Liver (tissue), 8 donors: ENCODE measurements at regions not wholly inside any gene's neighbourhood (a gene's known extent, or its start where the extent isn't known, plus 50 kb on each side); places are given as distances from the start of the nearest gene placed in this dataset.

Experiments used
- DNase-seq: peaks from one replicate; pipeline ENCODE4 v3.0.0-alpha.2; 2017; ENCODE audit warnings: low spot score
- H3K27ac ChIP-seq, 2 donors: one replicate each; pipeline ENCODE4 v1.7.0; 2013; ENCODE audit warnings: inconsistent platforms in 2 of 2, low read length in 2 of 2, control low read depth in 1 of 2, low read depth in 1 of 2, mild to moderate bottlenecking in 1 of 2
- H3K27me3 ChIP-seq, 4 donors: one replicate each; pipeline versions ENCODE4 v1.6.1 to v1.7.0; 2013; ENCODE audit warnings: low read length in 3 of 4, inconsistent platforms in 1 of 4, mild to moderate bottlenecking in 1 of 4, moderate library complexity in 1 of 4; ENCODE audit not compliant: control insufficient read depth in 4 of 4, insufficient read depth in 4 of 4
- H3K36me3 ChIP-seq, 4 donors: one replicate each; pipeline versions ENCODE4 v1.6.1 to v1.7.0; 2013; ENCODE audit warnings: low read length in 3 of 4, mild to moderate bottlenecking in 3 of 4, low read depth in 1 of 4, moderate library complexity in 1 of 4; ENCODE audit not compliant: control insufficient read depth in 4 of 4, insufficient read depth in 3 of 4
- H3K4me1 ChIP-seq, 4 donors: one replicate each; pipeline versions ENCODE4 v1.6.1 to v1.7.0; 2013; ENCODE audit warnings: low read length in 3 of 4, mild to moderate bottlenecking in 3 of 4, moderate library complexity in 1 of 4; ENCODE audit not compliant: control insufficient read depth in 4 of 4, insufficient read depth in 4 of 4
- H3K4me3 ChIP-seq, 3 donors: one replicate each; pipeline versions ENCODE4 v1.6.1 to v1.7.0; 2013; ENCODE audit warnings: low read length in 3 of 3, control low read depth in 1 of 3, low read depth in 1 of 3, mild to moderate bottlenecking in 1 of 3
- H3K9ac ChIP-seq, 2 donors: one replicate each; pipeline ENCODE4 v1.7.0; 2013; ENCODE audit warnings: low read length in 2 of 2, mild to moderate bottlenecking in 2 of 2, moderate library complexity in 2 of 2, control low read depth in 1 of 2, low read depth in 1 of 2
- H3K9me3 ChIP-seq, 4 donors: one replicate each; pipeline versions ENCODE4 v1.6.1 to v1.7.0; 2013; ENCODE audit warnings: low read length in 3 of 4; ENCODE audit not compliant: control insufficient read depth in 4 of 4
- ATF3 ChIP-seq: IDR thresholded peaks from 2 replicates; pipeline ENCODE4 v1.6.1; 2016; ENCODE audit warnings: antibody characterized with exemption
- CTCF ChIP-seq: fragments of 150-350 bp; IDR thresholded peaks from 2 replicates; pipeline ENCODE4 v1.5.1; 2017; ENCODE audit warnings: improper control_type of control experiment, low read depth, low read length; ENCODE audit not compliant: missing input control
- EGR1 ChIP-seq, 2 donors: IDR thresholded peaks; 2 replicates each; pipeline ENCODE4 v1.6.1; 2016 to 2018; ENCODE audit warnings: antibody characterized with exemption in 2 of 2, low read depth in 2 of 2
- FOXA1 ChIP-seq: IDR thresholded peaks from 2 replicates; pipeline ENCODE4 v1.6.1; 2016; ENCODE audit warnings: antibody characterized with exemption
- FOXA2 ChIP-seq: IDR thresholded peaks from 2 replicates; pipeline ENCODE4 v1.6.1; 2016; ENCODE audit warnings: antibody characterized with exemption
- GABPA ChIP-seq, 2 donors: IDR thresholded peaks in 1 of 2; conservative IDR thresholded peaks in 1 of 2; 2 replicates each; pipeline ENCODE4 v1.6.1; 2016; ENCODE audit warnings: antibody characterized with exemption in 2 of 2, mild to moderate bottlenecking in 1 of 2, moderate library complexity in 1 of 2
- HNF4A ChIP-seq, 2 donors: conservative IDR thresholded peaks; 2 replicates each; pipeline ENCODE4 v1.6.1; 2016; ENCODE audit warnings: antibody characterized with exemption in 2 of 2, mild to moderate bottlenecking in 2 of 2
- HNF4G ChIP-seq: IDR thresholded peaks from 2 replicates; pipeline ENCODE4 v1.6.1; 2016; ENCODE audit warnings: antibody characterized with exemption
- JUND ChIP-seq, 2 donors: IDR thresholded peaks; 2 replicates each; pipeline ENCODE4 v1.6.1; 2016; ENCODE audit warnings: antibody characterized with exemption in 2 of 2
- MAX ChIP-seq: IDR thresholded peaks from 2 replicates; pipeline ENCODE4 v1.6.1; 2016; ENCODE audit warnings: antibody characterized with exemption
- NR2F2 ChIP-seq: IDR thresholded peaks from 2 replicates; pipeline ENCODE4 v1.6.1; 2016; ENCODE audit warnings: antibody characterized with exemption
- RAD21 ChIP-seq, 2 donors: IDR thresholded peaks; 2 replicates each; pipeline ENCODE4 v1.6.1; 2016; ENCODE audit warnings: antibody characterized with exemption in 2 of 2, mild to moderate bottlenecking in 2 of 2
- REST ChIP-seq: IDR thresholded peaks from 2 replicates; pipeline ENCODE4 v1.6.1; 2016; ENCODE audit warnings: antibody characterized with exemption, mild to moderate bottlenecking
- RXRA ChIP-seq, 2 donors: IDR thresholded peaks; 2 replicates each; pipeline ENCODE4 v1.6.1; 2017 to 2018; ENCODE audit warnings: antibody characterized with exemption in 2 of 2, mild to moderate bottlenecking in 1 of 2
- SP1 ChIP-seq: IDR thresholded peaks from 2 replicates; pipeline ENCODE4 v1.6.1; 2018; ENCODE audit warnings: antibody characterized with exemption, mild to moderate bottlenecking
- TAF1 ChIP-seq: conservative IDR thresholded peaks from 2 replicates; pipeline ENCODE4 v1.6.1; 2016; ENCODE audit warnings: antibody characterized with exemption, mild to moderate bottlenecking
- YY1 ChIP-seq: IDR thresholded peaks from 2 replicates; pipeline ENCODE4 v1.6.1; 2016; ENCODE audit warnings: antibody characterized with exemption, mild to moderate bottlenecking
- ZBTB33 ChIP-seq: IDR thresholded peaks from 2 replicates; pipeline ENCODE4 v1.6.1; 2016; ENCODE audit warnings: antibody characterized with exemption
- WGBS: extraction: QIAGEN DNeasy Blood & Tissue Kit; methylation state at CpG from one replicate; pipeline ENCODE4 v1.1.7; 2013; 5-methylcytosine and 5-hydroxymethylcytosine counted together
- donor health status: healthy.
- donor health status: healthy.
- donor health status: healthy.
- donor health status: healthy.
- donor health status: healthy.

GRCh38 chr6:156345700-156346099 is 431.5 kb upstream of the ARID1B start:
- TF ChIP-seq SP1 (no peak), JUND (IDR thresholded peaks at IDR 0.05) (no peak), ATF3 (no peak), HNF4A (conservative IDR thresholded peaks at IDR 0.05) (no peak), GABPA (IDR thresholded peaks at IDR 0.05 in 1 of 2, conservative IDR thresholded peaks at IDR 0.05 in 1 of 2) (no peak), FOXA2 (no peak), RXRA (IDR thresholded peaks at IDR 0.05) (no peak), CTCF (no peak), FOXA1 (no peak), ZBTB33 (no peak), TAF1 (no peak), YY1 (no peak), RAD21 (IDR thresholded peaks at IDR 0.05) (no peak), NR2F2 (no peak), EGR1 (IDR thresholded peaks at IDR 0.05; ENCODE audit: low read depth in 2 of 2) (no peak), REST (no peak), HNF4G (no peak)
- no peak for DNase-seq
- Histone ChIP-seq H3K4me3 (no peak overlapping the region), H3K9ac (no peak overlapping the region), H3K4me1 (no peaks in the 10 kb centered on the region), H3K36me3 (no peaks in the 10 kb centered on the region), H3K9me3 (no peaks in the 10 kb centered on the region), H3K27ac (no peak overlapping the region), H3K27me3 (peaks cover 0 to 2% (median 0%) of the 10 kb centered on the region in 4 donors)
- WGBS: 68% methylated on average over 7 of the region's 7 CpGs

GRCh38 chr6:156344491-156344890 is 432.7 kb upstream of the ARID1B start:
- DNase-seq: no peak
- no peak overlapping the region for H3K27ac ChIP-seq
- peaks cover 0 to 2% (median 0%) of the 10 kb centered on the region in 4 donors for H3K27me3 ChIP-seq
- no peak overlapping the region for H3K9ac ChIP-seq
- H3K9me3 ChIP-seq: no peaks in the 10 kb centered on the region
- H3K4me1 ChIP-seq: no peaks in the 10 kb centered on the region
- H3K36me3 ChIP-seq: no peaks in the 10 kb centered on the region
- no peak overlapping the region for H3K4me3 ChIP-seq
- WGBS: 62% methylated on average over 2 of the region's 2 CpGs
- no peak for TF ChIP-seq REST
- no peak for TF ChIP-seq SP1
- TF ChIP-seq HNF4G: no peak
- no peak for TF ChIP-seq RXRA (IDR thresholded peaks at IDR 0.05)
- no peak for TF ChIP-seq FOXA2
- no peak for TF ChIP-seq FOXA1
- no peak for TF ChIP-seq EGR1 (IDR thresholded peaks at IDR 0.05; ENCODE audit: low read depth in 2 of 2)
- TF ChIP-seq GABPA (IDR thresholded peaks at IDR 0.05 in 1 of 2, conservative IDR thresholded peaks at IDR 0.05 in 1 of 2): no peak
- no peak for TF ChIP-seq TAF1
- no peak for TF ChIP-seq JUND (IDR thresholded peaks at IDR 0.05)
- TF ChIP-seq HNF4A (conservative IDR thresholded peaks at IDR 0.05): no peak
- TF ChIP-seq ATF3: no peak
- TF ChIP-seq RAD21 (IDR thresholded peaks at IDR 0.05): no peak
- no peak for TF ChIP-seq MAX
